ENCODE measurements at regions not wholly inside any gene's neighbourhood (a gene's known extent, or its start where the extent isn't known, plus 50 kb on each side); places are given as distances from the start of the nearest gene placed in this dataset.

GRCh38 chr12:113734503-113734902 is 231.6 kb downstream of the RBM19 start:
- Histone ChIP-seq H2BK120ac (ENCODE audit: low read depth, low read length, poor library complexity, severe bottlenecking) (no peak overlapping the region), H2BK20ac (ENCODE audit: low read depth, low read length, poor library complexity, severe bottlenecking) (no peak overlapping the region), H3K4me2 (ENCODE audit: insufficient read depth, insufficient read length, low read length) (no peak overlapping the region), H4K20me1 (ENCODE audit: control insufficient read depth, insufficient read depth, insufficient read length) (no peaks in the 10 kb centered on the region), H4K91ac (ENCODE audit: insufficient read length, low read depth, low read length) (no peak overlapping the region), H2BK15ac (ENCODE audit: low read depth, low read length) (no peak overlapping the region), H3K27ac (ENCODE audit: insufficient read length, low read depth, low read length) (no peak overlapping the region), H3K14ac (ENCODE audit: insufficient read depth, low read length) (no peak overlapping the region), H4K8ac (replicated peaks; ENCODE audit: insufficient read length, low read depth, low read length) (no peak overlapping the region), H3K9ac (ENCODE audit: extremely low read depth, insufficient read length, low read length) (no peak overlapping the region), H4K5ac (ENCODE audit: insufficient read length, low read depth, low read length) (no peak overlapping the region), H2BK5ac (ENCODE audit: insufficient read length, low read length) (no peak overlapping the region), H3K9me3 (ENCODE audit: control insufficient read depth, low read depth, low read length) (no peaks in the 10 kb centered on the region), H3K18ac (ENCODE audit: insufficient read length, low read depth, low read length) (no peak overlapping the region), H3K79me2 (ENCODE audit: insufficient read depth, low read length) (no peaks in the 10 kb centered on the region), H3K4me1 (ENCODE audit: insufficient read depth, low read length) (no peaks in the 10 kb centered on the region), H3K79me1 (ENCODE audit: insufficient read depth, low read depth, low read length, poor library complexity, severe bottlenecking) (no peaks in the 10 kb centered on the region), H3K56ac (ENCODE audit: insufficient read length, low read depth, low read length) (no peak overlapping the region), H3K27me3 (ENCODE audit: insufficient read depth, low read length) (no peaks in the 10 kb centered on the region), H3K4ac (ENCODE audit: low read depth, low read length) (no peak overlapping the region), H3T11ph (ENCODE audit: low read length) (no peak overlapping the region), H3K23me2 (ENCODE audit: insufficient read length, low read depth, low read length, poor library complexity, severe bottlenecking) (no peaks in the 10 kb centered on the region), H2BK12ac (ENCODE audit: insufficient read length, low read depth, low read length) (no peak overlapping the region), H3K23ac (ENCODE audit: insufficient read length, low read depth, low read length) (no peak overlapping the region), H2AK5ac (ENCODE audit: insufficient read length, low read length) (no peak overlapping the region), H2AFZ (ENCODE audit: low read length) (no peak overlapping the region)
- TF ChIP-seq CTCF (conservative IDR thresholded peaks at IDR 0.05): no peak
- H3K4me3 Mint-ChIP-seq: no peak overlapping the region
- WGBS (ENCODE audit: extremely low coverage, insufficient read length, low lambda C conversion rate): no CpG with 5 or more reads among the region's 3 CpGs
- no peak for DNase-seq
- H3K27ac Mint-ChIP-seq: no peak overlapping the region
- peaks cover 57% of the 10 kb centered on the region for H3K27me3 Mint-ChIP-seq (ENCODE audit: low read depth)
- no peaks in the 10 kb centered on the region; a peak in 1 of 5 replicates for H3K9me3 Mint-ChIP-seq
- H3K4me1 Mint-ChIP-seq: peaks cover 18 to 23% of the 10 kb centered on the region in 2 experiments
- H3K36me3 Mint-ChIP-seq (ENCODE audit: insufficient read depth in 1 of 3, low read depth in 3 of 3): no peaks in the 10 kb centered on the region

All from H9 (cell line).